Lower leg skin (tissue), 4 donors: ENCODE measurements at regions not wholly inside any gene's neighbourhood (a gene's known extent, or its start where the extent isn't known, plus 50 kb on each side); places are given as distances from the start of the nearest gene placed in this dataset.
"Not testable (repeated sequence)": the region's sequence is repeated elsewhere in the genome, so short reads cannot be mapped to it uniquely, and the experiment has no call there.

ENCODE experiments used
- DNase-seq, 2 donors: peaks; one replicate each; pipeline ENCODE4 v3.0.0-alpha.2; 2019; ENCODE audit warnings: low spot score in 2 of 2
- H3K4me3 ChIP-seq: fragments of 200-600 bp; sonication (generic); 2 replicates; pipeline ENCODE4 v1.5.1; 2017; ENCODE audit warnings: mild to moderate bottlenecking, low read depth; ENCODE audit not compliant: poor library complexity, severe bottlenecking
- POLR2A ChIP-seq, 2 donors: fragments of 450-650 bp; IDR thresholded peaks; one replicate each; pipeline ENCODE4 v1.6.1; 2016 to 2017; ENCODE audit warnings: antibody characterized with exemption in 2 of 2, mild to moderate bottlenecking in 1 of 2, moderate library complexity in 1 of 2
- WGBS, 2 donors: methylation state at CpG; one replicate each; pipeline ENCODE4 v1.1.5; 2018; 5-methylcytosine and 5-hydroxymethylcytosine counted together
- intact Hi-C: fragments of 100-400 bp; cut with DNase I; formaldehyde crosslinking; loops from one replicate; pipeline ENCODE4 v1.15.0; 2023; ENCODE audit warnings: low total_unique reads
- TF ChIP-seq, protein P1 (sequence below), 3 donors: fragments of 450-650 bp; IDR thresholded peaks; one replicate each; pipeline ENCODE4 v1.5.1; 2016; ENCODE audit warnings: antibody characterized with exemption in 3 of 3, mild to moderate bottlenecking in 3 of 3, moderate library complexity in 2 of 3

DNA sequence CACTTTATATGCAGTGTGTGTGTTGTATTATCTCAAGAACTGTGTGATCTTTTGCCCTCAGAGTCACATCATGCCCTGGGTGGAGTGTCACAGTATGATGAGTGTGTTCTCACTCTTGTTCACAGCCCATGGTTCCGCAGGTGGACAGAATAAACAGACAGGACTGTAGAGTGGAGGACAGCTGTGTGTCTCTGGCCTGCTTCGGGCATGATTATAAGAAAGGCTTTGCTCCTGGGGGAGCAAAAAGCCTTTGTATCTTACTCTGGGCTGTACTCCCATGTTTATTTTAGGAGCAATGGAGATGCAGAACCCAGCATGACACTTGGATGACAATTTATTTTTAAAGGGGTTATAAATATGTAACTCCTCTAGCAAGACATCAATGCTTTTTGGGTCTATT is 371.7 kb upstream of the MEX3C start:
- WGBS, 2 donors, result 73 to 82% methylated on average over 2 of the region's 2 CpGs

DNA sequence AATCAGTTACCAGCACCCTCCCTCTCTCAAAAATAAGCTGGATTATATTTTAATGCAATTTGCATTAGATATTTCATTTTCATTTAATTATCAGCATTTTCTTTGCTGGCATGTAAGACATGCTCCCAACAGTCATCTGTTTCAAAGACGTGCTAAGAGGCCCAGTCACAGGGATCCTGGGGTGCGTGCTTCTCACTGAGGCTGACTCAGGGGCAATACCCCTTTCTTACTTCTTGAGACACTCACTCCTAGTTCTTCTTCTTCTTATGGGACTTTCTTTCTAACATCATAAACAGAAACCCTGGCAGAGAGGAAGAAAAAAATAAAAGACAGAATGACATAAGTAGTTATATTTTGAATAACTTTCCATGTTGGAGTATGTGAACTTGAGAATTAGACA is 372.1 kb upstream of the MEX3C start:
- intact Hi-C loops, result no loop called here
- DNase-seq, result no peak
- H3K4me3 ChIP-seq, result no peak overlapping the region
- 47 to 63% methylated on average over 2 of the region's 2 CpGs for WGBS, 2 donors
- no peak for TF ChIP-seq POLR2A (IDR thresholded peaks at IDR 0.05)
- TF ChIP-seq, protein P1, sequence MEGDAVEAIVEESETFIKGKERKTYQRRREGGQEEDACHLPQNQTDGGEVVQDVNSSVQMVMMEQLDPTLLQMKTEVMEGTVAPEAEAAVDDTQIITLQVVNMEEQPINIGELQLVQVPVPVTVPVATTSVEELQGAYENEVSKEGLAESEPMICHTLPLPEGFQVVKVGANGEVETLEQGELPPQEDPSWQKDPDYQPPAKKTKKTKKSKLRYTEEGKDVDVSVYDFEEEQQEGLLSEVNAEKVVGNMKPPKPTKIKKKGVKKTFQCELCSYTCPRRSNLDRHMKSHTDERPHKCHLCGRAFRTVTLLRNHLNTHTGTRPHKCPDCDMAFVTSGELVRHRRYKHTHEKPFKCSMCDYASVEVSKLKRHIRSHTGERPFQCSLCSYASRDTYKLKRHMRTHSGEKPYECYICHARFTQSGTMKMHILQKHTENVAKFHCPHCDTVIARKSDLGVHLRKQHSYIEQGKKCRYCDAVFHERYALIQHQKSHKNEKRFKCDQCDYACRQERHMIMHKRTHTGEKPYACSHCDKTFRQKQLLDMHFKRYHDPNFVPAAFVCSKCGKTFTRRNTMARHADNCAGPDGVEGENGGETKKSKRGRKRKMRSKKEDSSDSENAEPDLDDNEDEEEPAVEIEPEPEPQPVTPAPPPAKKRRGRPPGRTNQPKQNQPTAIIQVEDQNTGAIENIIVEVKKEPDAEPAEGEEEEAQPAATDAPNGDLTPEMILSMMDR (IDR thresholded peaks at IDR 0.05), result no peak

More for the DNA sequence above, 371.7 kb upstream of the MEX3C start:
- no peak for DNase-seq
- TF ChIP-seq, protein P1 (IDR thresholded peaks at IDR 0.05), result no peak
- no peak for TF ChIP-seq POLR2A (IDR thresholded peaks at IDR 0.05)
- intact Hi-C loops, result no loop called here
- no peak overlapping the region for H3K4me3 ChIP-seq

DNA sequence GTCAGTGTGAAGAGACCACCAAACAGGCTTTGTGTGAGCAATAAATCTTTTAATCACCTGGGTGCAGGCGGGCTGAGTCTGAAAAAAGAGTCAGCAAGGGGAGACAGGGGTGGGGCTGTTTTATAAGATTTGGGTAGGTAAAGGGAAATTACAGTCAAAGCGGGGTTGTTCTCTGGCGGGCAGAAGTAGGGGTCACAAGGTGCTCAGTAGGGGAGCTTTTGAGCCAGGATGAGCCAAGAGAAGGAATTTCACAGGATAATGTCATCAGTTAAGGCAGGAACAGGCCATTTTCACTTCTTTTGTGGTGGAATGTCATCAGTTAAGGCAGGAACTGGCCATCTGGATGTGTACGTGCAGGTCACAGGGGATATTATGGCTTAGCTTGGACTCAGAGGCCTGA is 372.6 kb upstream of the MEX3C start:
- intact Hi-C loops, H3K4me3 ChIP-seq, DNase-seq: not testable (repeated sequence)
- 75 to 82% methylated on average over 4 of the region's 4 CpGs for WGBS, 2 donors

DNA sequence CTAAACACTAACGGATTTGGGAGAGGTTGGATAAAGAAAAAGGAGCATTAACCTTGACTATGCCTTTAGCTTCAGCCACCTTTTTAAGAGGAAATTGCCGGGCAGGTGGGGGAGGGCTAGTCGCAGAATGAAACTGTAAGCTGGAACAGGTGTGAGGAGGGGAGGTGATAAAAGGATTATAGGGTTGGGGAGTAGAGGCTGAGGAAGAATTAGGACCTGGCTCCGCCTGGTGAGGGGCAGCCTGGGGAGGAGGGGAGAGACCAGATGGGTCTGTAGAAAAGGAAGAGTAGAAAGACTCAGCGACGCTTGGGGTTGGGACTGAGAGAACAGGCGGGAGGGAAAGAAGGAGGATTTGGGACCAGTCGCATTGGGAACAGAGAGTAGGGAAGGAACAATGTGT is 376.4 kb upstream of the MEX3C start:
- intact Hi-C loops, DNase-seq, H3K4me3 ChIP-seq: not testable (repeated sequence)
- 88 to 92% methylated on average over 7 of the region's 8 CpGs for WGBS, 2 donors

DNA sequence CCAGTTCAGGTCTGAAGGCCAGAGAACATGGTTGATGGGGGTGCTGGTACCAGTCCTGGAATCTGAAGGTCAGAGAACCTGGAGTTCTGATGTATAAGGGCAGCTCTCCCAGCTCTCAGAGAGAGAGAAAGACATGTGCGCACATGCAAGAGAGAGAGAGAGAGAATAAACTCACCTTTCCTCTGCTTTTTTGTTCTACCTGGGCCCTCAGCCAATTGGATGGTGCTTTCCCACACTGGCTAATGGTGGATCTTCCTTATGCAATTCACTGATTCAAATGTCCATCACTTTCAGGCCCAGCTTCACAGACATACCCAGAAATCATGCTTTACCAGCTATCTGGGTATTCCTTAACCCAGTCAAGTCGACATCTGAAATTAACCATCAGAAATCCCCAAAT is 377.7 kb upstream of the MEX3C start:
- no peak for DNase-seq
- TF ChIP-seq, protein P1 (IDR thresholded peaks at IDR 0.05), result no peak
- TF ChIP-seq POLR2A (IDR thresholded peaks at IDR 0.05), result no peak
- WGBS, 2 donors, result 93 to 96% methylated on average over 2 of the region's 2 CpGs
- H3K4me3 ChIP-seq, result no peak overlapping the region
- intact Hi-C loops, result no loop called here

DNA sequence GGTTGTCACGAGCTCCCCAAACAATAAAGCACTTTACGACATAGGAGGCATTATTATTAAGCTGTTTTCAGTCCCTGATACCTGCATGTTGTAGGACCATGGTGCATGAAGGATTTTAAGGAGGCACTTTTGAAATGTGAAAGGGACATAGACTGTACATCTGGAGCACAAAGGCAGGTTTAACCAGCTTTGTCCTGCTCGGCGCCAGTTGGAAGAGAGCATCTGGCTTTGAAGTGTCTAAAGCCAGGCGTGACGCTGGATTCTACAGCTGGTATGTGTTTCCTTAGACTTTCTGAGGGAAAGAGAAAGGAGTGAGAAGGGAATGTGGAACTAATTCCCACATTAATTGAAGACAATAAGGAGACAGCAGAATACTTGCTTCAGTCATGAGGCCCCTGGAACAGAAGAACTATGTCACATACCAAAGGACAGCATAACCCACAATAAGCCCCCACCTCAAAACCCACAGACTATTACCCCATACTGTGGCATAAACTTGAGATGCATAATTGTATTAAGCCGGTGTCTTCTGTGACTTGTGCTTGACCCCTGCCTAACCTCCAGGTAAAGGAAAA is 381.0 kb upstream of the MEX3C start:
- H3K4me3 ChIP-seq, result no peak overlapping the region
- TF ChIP-seq, protein P1 (IDR thresholded peaks at IDR 0.05), result no peak
- no peak for TF ChIP-seq POLR2A (IDR thresholded peaks at IDR 0.05)
- intact Hi-C loops, result no loop called here
- DNase-seq, result no peak
- WGBS, 2 donors, result 67% methylated on average over 7 of the region's 7 CpGs

DNA sequence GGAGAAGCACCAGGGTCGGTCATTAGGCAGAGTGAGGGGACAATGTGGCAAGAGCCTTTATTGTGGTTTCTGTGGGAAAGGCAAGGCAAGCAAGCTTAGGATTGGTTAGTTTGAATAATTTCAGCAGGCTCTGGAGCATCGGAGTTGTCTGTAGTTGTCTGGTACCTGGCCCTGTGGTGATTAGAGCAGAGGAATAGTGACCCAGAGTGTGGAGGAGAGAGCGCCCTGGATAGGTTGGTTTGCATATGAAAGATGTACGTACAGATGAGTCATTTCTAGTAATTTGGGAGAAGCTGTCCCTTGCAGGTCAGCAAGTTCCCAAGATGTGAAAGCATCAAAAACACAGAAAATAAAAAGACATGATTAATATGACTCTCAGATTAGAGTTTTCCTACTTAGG is 383.1 kb upstream of the MEX3C start:
- no peak overlapping the region for H3K4me3 ChIP-seq
- intact Hi-C loops, result no loop called here
- TF ChIP-seq, protein P1 (IDR thresholded peaks at IDR 0.05), result no peak
- TF ChIP-seq POLR2A (IDR thresholded peaks at IDR 0.05), result no peak
- WGBS, 2 donors, result 84 to 92% methylated on average over 4 of the region's 4 CpGs
- no peak for DNase-seq
